NCI-H446 treated with DMSO at 0.1 percent for 48 hours (cell line): ENCODE measurements at regions not wholly inside any gene's neighbourhood (a gene's known extent, or its start where the extent isn't known, plus 50 kb on each side); places are given as distances from the start of the nearest gene placed in this dataset.

Source experiments
- DNase-seq: peaks from one replicate; lab custom pipeline; 2025; lab: John Stamatoyannopoulos, UW

DNA sequence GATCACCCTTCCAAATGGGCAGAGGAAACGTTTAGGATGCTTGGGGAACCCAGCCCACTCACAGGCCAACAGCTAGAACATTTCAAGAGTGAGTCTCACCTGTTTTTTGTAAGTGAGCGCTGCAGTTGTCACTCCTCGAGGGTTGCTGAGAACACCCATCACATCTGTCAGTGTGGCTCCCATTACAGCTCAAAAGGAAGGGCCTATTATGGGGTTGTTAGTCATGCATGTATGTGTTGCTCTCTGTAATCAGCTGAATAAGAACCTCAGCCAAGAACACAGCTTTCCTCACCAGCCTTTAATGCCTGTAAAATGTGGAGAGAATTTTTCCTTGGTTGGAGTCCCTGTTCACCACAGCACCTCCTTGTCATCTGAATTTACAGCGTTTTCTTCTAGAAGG, 196.3 kb upstream of the KLF4 start:
- no peak for DNase-seq

DNA sequence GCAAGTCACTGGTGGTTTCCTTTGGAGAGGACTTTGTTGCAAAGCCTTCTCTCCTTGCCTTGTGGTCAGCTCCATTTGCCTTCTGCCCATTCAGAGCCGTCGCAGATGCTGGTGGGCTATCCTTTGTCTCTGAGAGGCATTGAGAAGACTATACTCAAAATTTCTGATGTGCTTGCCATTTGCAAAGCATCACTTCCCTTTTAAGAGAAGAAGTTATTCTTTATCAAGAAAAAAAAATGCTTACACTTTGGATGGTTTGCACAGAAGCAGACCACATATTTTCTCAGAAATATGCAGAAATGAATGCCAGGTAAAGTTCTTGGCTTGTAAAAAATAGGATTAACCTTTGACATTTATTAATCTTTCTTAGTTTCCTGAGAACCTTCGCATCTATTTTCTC, 195.8 kb upstream of the KLF4 start:
- no peak for DNase-seq

DNA sequence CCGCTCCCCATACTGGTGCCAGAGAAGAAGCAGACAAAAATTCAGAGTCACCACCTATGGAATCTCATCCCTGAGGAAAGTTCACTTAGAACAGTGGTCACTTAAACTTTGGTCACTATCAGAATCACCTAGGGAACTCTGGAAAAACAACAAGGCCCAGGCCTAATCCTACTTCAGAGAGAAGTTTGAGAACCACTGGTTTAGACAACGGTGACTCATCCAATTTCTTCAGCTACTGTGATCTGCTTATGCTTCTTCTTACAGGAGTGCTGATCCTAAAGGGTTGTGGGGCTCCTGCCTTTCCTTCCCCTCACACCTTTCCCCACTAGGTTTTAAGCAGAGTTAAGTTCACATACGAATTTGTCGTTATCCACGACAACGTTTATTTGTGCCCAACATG, 194.7 kb upstream of the KLF4 start:
- no peak for DNase-seq

DNA sequence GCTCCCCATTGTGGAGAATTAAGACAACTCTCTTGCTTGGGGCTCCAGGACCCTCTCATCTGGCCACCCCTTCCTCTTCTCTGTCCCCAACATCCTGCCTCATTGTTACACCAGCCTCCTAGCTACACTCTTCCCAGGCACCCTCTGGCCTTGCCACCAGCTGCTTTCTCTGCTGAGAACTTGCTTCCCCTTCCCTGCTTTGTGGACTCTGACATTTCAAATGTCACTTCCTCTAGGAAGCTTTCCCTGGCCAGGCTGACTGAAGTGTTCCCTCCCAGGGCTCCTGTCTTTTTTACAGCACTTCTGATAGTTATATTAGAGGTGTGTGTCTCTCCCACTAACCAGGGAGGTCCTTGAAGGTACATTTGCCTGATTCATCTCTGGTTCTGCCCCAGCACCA, 194.0 kb upstream of the KLF4 start:
- no peak for DNase-seq

DNA sequence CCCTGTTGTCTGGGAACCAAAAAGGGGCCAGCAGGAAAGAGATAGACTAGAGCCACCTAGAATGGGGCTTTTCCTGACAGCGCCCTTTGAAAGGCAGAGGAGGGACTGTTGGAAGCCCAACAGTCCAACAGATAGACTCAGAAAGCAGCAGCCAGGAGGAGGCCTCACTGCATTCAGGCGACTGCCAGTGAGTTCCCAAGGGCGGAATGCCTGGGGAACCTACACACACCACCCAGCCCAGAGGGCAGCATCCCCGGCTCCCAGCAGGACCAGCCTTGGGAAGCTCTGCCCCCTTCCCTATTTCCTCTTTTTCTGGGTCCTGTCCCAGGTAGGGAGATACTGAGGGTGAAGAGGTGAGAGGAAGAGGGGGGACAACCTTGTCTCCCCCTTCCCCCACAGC, 192.4 kb upstream of the KLF4 start:
- DNase-seq, result no peak

DNA sequence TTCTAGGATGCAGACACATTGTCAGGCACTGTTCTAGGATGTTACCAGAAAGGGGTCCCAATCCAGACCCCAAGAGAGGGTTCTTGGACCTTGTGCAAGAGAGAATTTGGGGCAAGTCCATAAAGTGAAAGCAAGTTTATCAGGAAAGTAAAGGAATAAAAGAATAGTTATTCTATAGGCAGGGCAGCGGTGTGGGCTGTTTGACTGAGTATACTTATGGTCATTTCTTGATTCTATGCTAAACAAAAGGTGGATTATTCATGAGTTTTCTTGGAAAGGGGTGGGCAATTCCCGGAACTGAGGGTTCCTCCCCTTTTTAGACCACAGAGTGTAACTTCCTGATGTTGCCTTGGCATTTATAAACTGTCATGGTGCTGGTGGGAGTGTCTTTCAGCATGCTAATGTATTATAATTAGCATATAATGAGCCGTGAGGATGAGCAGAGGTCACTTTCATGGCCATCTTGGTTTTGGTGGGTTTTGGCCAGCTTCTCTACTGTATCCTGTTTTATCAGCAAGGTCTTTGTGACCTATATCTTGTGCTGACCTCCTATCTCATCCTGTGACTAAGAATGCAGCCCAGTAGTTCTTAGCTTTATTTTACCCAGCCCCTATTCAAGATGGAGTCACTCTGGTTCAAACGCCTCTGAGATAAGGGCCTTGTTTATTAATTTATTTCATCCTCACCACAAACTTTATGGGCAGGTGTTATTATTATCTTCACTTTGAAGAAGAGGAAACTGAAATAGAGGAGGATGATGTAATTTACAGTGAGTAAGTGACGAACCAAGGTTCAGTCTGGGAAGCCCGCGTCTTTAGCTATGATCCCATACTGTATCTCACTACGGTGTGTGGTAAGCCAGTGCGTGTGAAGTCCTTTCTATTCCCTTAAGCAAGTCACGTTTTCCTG, 186.0 kb upstream of the KLF4 start:
- DNase-seq, result no peak

DNA sequence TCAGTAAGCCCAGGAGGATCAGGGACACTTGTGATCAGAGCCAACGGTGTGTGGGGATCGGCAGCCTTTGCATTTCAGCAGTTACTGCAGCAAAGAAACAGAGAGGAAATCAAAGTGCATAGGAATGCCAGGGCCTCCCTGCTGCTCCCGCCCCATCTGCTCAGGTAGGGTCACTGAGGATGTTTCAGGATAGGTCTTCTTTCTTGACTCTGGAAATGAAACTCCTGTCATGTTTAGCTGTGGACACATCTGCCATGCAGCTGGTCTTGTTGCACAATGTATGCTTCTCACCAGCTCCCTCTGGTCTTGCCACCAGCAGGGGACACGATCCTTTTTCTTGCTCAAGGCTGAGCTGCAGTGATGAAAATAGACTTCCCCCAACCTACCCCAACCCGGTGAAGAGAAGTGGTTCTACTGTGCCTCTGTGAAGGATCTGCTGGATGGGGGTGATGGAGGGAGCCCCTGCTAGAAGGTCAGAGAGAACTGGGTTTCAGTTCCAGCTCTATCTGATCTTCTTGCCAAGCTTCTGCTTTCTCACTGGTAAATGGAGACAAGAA, 185.2 kb upstream of the KLF4 start:
- DNase-seq, result no peak

DNA sequence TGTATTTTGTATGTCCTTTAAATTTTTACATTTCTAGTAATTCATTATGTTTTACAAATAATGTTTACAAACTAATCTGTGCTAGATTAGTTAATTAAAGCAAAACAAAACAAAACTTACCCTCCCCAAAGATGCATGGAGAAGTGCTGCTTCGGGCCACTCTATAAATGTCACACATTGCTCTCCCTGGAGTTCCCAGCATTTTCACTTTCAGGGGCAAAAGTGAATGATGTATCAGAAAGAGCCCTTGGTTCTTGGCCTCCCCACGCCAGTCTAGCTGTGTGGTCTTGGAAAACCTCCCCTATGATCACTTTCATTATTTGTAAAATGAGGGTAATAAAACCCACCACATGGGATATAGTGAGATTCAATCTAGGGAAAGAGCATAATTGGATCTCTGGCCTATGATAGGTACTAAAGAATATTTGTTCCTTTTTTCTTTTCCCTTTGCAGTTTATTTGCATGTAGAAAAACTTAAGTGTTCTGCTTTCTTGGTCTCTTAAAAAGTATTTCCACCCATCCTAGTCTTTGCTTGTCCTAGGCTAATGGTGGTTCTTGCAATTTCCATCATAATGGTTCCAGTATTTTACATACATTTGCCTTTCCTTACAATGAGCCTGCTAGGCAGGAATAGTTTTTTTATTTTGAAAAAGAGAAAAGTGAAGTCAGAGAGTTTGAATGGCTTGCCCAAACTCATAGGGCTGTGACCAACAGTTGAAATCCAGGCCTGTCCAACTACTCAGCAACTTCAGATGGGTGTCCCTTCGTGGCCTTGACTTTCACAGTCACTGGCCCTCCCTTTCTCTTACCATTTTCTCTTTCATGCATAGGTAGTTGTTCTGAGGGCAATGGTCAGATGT, 184.5 kb upstream of the KLF4 start:
- no peak for DNase-seq

DNA sequence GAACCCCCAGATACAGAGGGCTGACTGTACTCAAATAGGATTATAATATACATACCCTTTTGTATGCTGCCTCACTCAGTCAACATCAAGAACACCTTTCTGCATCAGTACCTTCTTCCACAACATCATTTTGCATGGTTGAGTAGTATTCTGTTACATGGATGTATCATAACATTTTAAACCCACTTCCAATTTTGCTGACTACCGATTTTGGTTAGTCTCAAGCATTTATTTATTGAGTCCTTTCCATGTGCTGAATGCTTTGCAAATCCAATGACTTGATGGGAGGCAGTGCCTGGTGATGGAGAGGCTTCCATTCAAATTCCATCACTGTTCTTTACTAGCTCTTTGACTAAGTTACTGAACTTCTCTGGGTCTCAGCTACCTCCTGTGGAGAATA, 182.0 kb upstream of the KLF4 start:
- DNase-seq, result no peak

DNA sequence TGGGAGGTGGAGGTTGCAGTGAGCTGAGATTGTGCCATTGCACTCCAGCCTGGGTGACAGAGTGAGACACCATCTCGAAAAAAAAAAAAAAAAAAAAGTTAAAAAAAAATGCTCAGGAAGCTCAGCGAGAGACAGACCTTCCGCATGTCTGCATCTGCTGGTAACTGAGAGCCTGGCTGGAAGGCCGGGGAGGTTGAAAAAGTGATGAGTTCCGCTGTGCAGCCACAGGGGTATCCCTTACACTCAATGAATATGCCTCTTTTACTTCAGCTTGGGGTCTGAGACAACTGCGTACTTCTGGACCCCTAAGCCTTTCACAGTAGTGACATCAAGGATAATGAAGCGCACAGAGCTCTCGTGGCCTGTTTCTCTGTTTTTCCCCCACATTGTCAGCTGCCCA, 179.9 kb upstream of the KLF4 start:
- no peak for DNase-seq

DNA sequence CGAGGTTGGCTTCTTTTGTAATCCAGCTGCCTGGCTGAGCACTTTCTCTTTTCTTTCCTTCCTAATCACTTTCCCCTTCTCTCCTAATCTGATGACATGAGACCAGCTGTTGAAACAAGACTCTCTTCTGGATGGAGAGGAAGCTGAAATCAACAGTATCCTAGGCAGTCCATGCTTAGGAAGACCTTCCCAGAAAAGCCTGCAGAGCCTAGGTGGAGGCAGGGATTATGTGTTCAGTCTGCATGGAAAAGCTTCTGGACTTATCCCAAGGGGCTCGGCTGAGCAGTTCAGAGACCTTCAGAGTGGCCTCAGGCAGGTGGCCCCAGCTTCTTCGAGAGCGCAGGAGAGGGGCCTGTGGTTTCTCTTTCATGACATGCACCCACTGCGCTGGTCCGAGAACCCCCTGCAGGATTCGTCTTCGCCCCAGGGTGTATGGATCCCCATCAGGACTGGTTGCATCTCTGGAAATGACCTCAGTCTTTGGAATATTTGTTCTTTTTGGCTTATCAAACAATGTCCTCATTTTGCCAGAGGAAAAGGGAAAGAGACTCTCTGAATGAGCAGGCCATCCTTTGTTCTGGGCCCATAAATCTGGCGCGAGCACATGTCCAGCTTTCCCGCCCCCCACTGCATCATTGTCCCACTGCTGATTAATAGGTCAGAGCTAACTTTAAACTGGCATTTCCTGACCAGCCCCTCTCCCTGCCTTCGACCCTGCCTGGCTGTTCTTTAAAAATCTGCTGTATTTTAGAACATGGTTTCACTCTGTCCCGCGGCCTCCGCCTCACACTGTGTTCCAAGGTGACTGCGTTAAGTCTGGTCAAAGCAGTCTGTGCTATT, 177.9 kb upstream of the KLF4 start:
- DNase-seq, result no peak

DNA sequence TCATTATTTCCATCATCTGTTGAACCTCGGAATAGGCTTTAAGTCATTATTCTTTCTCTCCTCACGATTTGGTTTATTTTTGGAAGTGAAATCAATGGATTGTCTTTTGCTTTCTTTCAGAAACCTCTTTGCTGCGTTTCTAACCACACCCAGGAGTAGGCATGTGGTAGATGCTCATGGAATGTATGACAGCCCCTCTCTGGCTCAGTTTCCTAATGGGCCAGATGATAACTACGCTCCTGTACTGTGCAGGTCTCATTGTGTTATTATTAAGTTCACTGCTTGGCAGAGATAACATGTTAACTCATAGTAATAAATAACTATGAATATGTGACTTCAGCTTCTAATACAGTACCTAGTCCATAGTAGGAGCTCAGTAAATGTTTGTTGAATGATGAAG, 175.5 kb upstream of the KLF4 start:
- no peak for DNase-seq

DNA sequence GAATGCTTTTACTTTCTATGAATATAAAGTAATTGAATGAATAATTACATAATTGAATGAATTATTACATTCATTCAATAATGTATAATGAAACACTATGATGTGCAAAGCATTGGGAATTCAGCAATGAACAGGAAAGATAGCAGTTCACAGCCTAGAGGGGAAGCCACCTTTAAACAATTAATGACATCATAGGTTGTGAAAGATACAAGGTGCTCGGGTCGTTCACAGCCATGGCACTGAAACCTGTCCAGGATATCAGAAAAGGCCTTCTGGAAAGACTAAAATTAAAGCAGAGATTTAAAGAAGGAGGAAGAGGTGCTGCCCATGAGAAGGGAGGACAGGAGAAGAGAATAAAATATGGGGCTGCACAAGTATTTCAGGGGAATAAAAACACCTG, 171.4 kb upstream of the KLF4 start:
- no peak for DNase-seq

DNA sequence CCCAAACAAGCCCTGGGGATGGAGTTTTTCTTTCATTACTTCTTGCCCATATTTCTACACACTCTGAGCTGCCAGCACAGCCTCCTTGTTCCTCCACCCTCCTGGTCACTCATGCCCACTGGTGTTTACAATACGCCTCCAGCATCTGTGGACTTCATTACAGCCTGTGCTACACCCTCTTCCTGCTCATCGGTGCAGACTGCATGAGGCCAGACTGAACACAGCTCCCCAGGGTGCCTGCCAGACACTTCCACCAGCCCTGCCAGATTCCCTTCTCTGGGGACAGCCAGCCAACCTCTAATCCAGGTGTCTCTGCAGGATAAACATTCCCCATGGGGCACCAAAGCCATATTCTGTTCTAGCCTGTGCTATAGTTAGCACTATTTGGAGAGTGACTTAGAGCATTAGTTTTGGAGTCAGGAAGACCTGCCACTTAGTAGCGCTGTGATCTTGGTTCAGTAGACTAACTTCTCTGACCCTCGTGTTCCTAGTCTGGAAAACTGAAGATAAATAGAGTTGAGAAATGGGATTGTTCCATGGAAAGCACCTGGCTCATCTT, 163.8 kb upstream of the KLF4 start:
- DNase-seq, result no peak

DNA sequence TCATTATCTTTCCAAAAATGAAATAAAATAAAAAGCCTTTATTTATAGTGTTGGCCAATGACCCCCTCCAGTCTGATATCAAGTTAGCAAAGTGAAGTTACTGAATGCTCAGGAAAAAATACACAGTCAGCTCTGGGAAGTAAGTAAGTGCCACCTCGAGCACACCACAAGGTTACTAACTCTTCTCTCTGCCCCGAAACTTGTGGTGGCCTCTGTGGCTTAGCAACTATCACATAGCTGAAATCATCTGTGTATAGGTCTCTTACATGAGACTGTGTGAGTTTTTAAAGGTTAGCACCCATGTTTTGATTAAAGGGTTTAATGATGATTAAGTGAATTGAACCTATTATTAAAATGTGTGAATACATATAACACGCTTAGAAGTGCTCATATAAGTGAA, 161.4 kb upstream of the KLF4 start:
- no peak for DNase-seq

DNA sequence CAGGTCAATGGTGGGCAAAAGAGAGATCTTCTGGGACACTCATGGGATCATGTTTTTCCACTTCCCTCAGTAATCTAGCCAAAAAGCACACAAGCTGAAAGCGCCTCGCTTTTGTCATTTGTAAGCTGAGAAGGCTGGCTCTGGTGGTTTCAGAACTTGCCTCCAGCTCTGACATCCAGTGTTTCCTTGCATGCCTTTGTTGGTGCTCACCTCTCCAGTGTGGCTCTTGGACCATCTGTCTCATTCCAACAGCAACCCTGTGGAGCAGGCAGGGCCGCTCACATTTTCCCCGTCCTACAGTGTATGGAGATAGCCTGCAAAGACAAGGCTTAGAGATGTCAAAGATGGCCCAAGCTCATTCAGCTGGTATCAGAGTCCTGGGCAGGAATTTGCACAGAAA, 160.8 kb upstream of the KLF4 start:
- DNase-seq, result no peak

DNA sequence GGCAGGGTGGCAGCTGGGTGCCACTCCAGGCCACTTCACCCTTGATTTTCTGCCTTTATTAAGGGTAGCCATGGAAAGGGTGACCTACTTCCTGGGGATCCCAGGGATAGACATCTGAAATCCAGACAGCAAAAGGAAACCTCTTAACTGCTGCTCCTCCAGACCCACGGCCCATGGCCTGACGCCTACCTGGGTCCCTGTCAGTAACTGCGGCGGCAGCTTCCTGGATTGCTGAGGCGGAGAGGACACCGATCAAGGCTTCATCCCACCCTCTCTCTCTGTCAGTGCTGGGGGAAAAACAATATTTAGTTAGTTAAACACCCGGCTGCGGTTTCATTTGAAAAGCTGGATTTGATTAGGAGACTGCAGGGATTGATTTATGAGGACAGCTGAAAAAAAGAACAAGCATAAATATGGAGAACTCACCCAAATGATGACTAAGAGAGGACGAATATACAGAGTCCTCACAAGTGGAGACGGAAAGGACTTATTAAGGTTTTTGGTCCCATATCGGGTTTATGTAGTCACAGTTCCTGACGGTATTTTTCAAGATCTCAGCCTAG, 158.7 kb upstream of the KLF4 start:
- DNase-seq, result no peak

DNA sequence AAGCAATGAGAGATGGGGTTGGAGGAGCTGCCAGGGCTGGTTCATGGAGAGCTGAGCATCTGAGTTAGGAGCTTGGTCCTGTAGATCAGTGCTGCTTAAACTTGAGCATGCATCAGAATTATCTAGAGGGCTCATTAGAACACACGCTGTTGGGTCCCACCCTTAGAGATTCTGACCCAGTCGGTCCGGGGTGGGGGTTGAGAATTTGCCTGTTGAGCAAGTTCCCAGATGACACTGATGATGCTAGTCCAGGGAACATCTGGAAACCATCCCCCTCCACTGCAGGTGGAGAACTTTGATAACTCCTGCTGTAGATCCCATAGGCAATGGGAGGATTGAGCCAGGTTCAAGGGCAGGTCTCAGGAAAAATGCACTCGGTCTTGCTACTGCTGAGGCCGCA, 158.0 kb upstream of the KLF4 start:
- DNase-seq, result no peak

DNA sequence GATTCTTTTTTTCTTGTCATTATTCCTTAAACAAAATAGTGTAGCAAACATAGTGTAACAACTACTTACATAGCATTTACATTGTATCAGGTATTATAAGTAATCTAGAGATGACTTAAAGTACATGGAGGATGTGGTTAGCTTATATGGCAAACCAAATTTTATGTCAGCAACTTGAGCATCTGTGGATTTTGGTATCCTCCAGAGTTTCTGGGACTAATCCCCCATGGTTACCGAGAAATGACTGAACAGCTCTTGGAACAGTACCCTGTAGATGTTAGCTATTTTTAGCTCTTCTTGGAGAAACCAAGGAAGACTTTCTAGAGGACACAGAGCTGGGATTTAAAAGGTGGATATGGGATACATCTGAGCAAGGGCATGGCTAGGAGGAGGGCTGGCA, 157.6 kb upstream of the KLF4 start:
- no peak for DNase-seq

DNA sequence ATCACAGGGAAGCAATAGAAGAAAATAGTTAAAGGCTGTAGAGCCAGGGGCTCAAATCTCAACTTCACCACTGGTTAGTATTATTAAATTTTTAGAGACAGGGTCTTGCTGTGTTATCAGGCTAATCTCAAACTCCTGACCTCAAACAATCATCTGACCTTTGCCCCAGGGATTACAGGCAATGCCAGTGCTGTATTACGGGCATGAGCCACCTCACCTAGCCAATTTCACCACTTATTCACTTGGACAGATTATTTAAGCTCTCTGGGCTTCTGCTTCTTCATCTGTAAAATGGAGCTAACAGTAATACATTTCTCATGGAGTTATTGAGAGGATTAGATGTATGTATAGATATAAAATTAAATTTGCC, 155.9 kb upstream of the KLF4 start:
- no peak for DNase-seq

DNA sequence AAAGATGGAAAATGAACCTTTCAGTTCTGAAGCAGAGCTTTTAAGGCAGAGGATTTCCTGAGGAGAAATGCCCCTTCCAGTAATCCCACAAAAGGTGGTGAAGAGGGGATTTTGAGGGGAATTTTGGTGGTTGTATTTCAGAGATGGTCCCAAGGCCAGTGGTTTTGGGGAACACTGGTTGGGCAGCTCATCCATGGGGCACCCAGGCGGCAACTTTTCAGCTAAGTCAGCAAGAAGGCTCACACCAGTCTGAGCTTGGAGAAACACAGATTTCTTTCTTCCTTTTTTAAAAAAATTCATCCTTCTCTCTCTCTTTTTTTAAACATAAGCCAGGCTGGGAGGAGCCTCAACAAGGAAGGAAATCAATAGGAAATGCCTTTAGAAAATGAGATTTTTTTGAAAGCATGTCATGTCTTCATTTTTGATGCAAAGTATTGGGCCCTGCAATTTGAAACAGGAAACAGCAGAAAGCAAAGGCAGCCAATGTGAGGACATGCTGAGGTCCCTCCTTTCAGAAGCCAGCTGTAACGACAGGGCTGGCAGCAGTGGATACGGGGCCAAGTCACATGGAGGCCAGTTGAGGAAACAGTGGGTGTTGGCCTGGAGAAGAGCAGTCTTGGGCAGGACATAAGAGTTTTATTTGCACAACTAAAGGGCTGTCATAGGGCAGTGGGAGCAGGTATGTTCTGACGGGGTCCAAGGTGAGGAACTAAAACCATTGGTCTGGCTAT, 155.3 kb upstream of the KLF4 start:
- DNase-seq, result no peak
